Endothelial cell of umbilical vein (primary cell): ENCODE measurements at regions not wholly inside any gene's neighbourhood (a gene's known extent, or its start where the extent isn't known, plus 50 kb on each side); places are given as distances from the start of the nearest gene placed in this dataset.

Experiments used
- BruUV-seq: library from RNA; stranded (reverse); fragments of 400-500 nt; replicated peaks from 2 replicates; lab custom pipeline; 2021; lab: Mats Ljungman, UMichigan
- CTCF ChIA-PET: fragments of 300-600, 350-600 bp; sonication (Branson Sonifier 250); formaldehyde crosslinking; loops from one replicate; lab custom pipeline; 2021; ENCODE audit warnings: antibody characterized with exemption, inconsistent platforms; lab: Charles Lee
- POLR2A ChIA-PET: fragments of 300-600, 350-600 bp; sonication (Branson Sonifier 250); formaldehyde crosslinking; loops from one replicate; lab custom pipeline; 2021; ENCODE audit warnings: antibody characterized with exemption, inconsistent platforms; lab: Charles Lee
- DNase-seq: peaks from one replicate; pipeline ENCODE4 v3.0.0-alpha.2; 2011; ENCODE audit warnings: low read depth, low spot score
- FAIRE-seq: peaks from 2 replicates; lab custom pipeline; 2011; peaks lifted over from hg19 to GRCh38; lab: Jason Lieb, UNC
- H2AFZ ChIP-seq: 2 replicates; pipeline ENCODE4 v1.6.0; 2012; ENCODE audit warnings: low read depth, low read length, control low read depth, inconsistent platforms
- H3K27ac ChIP-seq: 2 replicates; pipeline ENCODE4 v1.5.1; 2011; ENCODE audit warnings: low read depth, mild to moderate bottlenecking, control low read depth, low read length, moderate library complexity; ENCODE audit not compliant: insufficient read depth
- H3K27me3 ChIP-seq, 2 experiments: 2 replicates each; pipeline versions ENCODE4 v1.6.0 to v1.6.1; 2011; ENCODE audit warnings: low read length in 2 of 2, mixed read lengths in 1 of 2; ENCODE audit not compliant: control insufficient read depth in 2 of 2, insufficient read depth in 2 of 2
- H3K36me3 ChIP-seq, 2 experiments: 2 replicates in 1 of 2; 3 replicates in 1 of 2; pipeline ENCODE4 v1.5.1; 2011; ENCODE audit warnings: low read length in 2 of 2, mild to moderate bottlenecking in 1 of 2, moderate library complexity in 1 of 2; ENCODE audit not compliant: control insufficient read depth in 2 of 2, insufficient read depth in 2 of 2; ENCODE audit errors: extremely low read depth in 1 of 2
- H3K4me1 ChIP-seq: 3 replicates; pipeline ENCODE4 v1.5.1; 2011; ENCODE audit warnings: mild to moderate bottlenecking, low read length; ENCODE audit not compliant: control insufficient read depth, insufficient read depth; ENCODE audit errors: extremely low read depth
- H3K4me2 ChIP-seq: 2 replicates; pipeline ENCODE4 v1.6.1; 2011; ENCODE audit warnings: low read length, control low read depth, mixed read lengths; ENCODE audit not compliant: insufficient read depth
- H3K4me3 ChIP-seq, 3 experiments: fragments of 200-600 bp in 1 of 3; sonication (generic), shearing (Covaris generic) in 1 of 3; replicated peaks in 1 of 3; 2 replicates each; pipeline ENCODE4 v1.5.1; 2011 to 2016; ENCODE audit warnings: control low read depth in 3 of 3, low read length in 3 of 3, mild to moderate bottlenecking in 2 of 3, inconsistent platforms in 1 of 3, low read depth in 1 of 3, moderate library complexity in 1 of 3; ENCODE audit not compliant: insufficient read depth in 1 of 3
- H3K79me2 ChIP-seq: 2 replicates; pipeline ENCODE4 v1.6.0; 2012; ENCODE audit warnings: low read length, inconsistent platforms; ENCODE audit not compliant: control insufficient read depth, insufficient read depth
- H3K9ac ChIP-seq: replicated peaks from 2 replicates; pipeline ENCODE3; 2011; ENCODE audit warnings: low read length, control low read depth; ENCODE audit not compliant: insufficient read depth; ENCODE audit errors: extremely low read depth
- H3K9me1 ChIP-seq: replicated peaks from 3 replicates; pipeline ENCODE4 v1.6.0; 2011; ENCODE audit warnings: mild to moderate bottlenecking, low read length; ENCODE audit not compliant: control insufficient read depth, insufficient read depth; ENCODE audit errors: extremely low read depth
- H3K9me3 ChIP-seq: replicated peaks from 2 replicates; pipeline ENCODE4 v1.5.1; 2012; ENCODE audit warnings: low read length, inconsistent platforms; ENCODE audit not compliant: control insufficient read depth, insufficient read depth
- H4K20me1 ChIP-seq: replicated peaks from 2 replicates; pipeline ENCODE3; 2011; ENCODE audit warnings: mild to moderate bottlenecking, low read length; ENCODE audit not compliant: control insufficient read depth, insufficient read depth; ENCODE audit errors: extremely low read depth
- EZH2 ChIP-seq: IDR thresholded peaks from 2 replicates; pipeline ENCODE4 v1.6.1; 2012; ENCODE audit warnings: borderline replicate concordance, low read depth, mild to moderate bottlenecking, moderate library complexity, low read length, inconsistent platforms; ENCODE audit not compliant: severe bottlenecking
- FOS ChIP-seq: IDR thresholded peaks from 2 replicates; pipeline ENCODE4 v1.6.1; 2011; ENCODE audit warnings: mild to moderate bottlenecking, low read length, moderate library complexity, borderline replicate concordance; ENCODE audit not compliant: insufficient read depth
- GATA2 ChIP-seq: IDR thresholded peaks from 2 replicates; pipeline ENCODE4 v1.7.0; 2011; ENCODE audit warnings: low read depth, mild to moderate bottlenecking, moderate library complexity, mixed read lengths, low read length; ENCODE audit not compliant: insufficient read length, insufficient read depth
- JUN ChIP-seq: IDR thresholded peaks from 2 replicates; pipeline ENCODE4 v1.6.1; 2011; ENCODE audit warnings: borderline replicate concordance, low read depth; ENCODE audit not compliant: insufficient read length, insufficient read depth
- MYC ChIP-seq: IDR thresholded peaks from one replicate; pipeline ENCODE4 v1.6.1; 2011; ENCODE audit warnings: mild to moderate bottlenecking, low read depth, low read length
- POLR2AphosphoS5 ChIP-seq: IDR thresholded peaks from 2 replicates; pipeline ENCODE4 v1.6.1; 2012; ENCODE audit warnings: low read depth, mild to moderate bottlenecking, control low read depth, low read length, moderate library complexity; ENCODE audit not compliant: insufficient read depth
- dilution Hi-C: fragments of 300-500 bp; cut with MboI; formaldehyde crosslinking; loops from one replicate; pipeline ENCODE4 v1.15.0; 2019; ENCODE audit warnings: low sequenced_read_pairs; ENCODE audit not compliant: extremely low pct_ligation_motif_present
- intact Hi-C: fragments of 100-400 bp; cut with micrococcal nuclease; formaldehyde crosslinking; loops from one replicate; pipeline ENCODE4 v1.10.0; 2022
- TF ChIP-seq, protein P1 (sequence below): IDR thresholded peaks from 2 replicates; pipeline ENCODE4 v1.6.1; 2011; ENCODE audit not compliant: insufficient read depth, insufficient read length
- TF ChIP-seq, protein P2 (sequence below), 2 donors: IDR thresholded peaks; 1 replicate in 1 of 2; 2 replicates in 1 of 2; pipeline ENCODE4 v1.5.1; 2011; ENCODE audit warnings: low read length in 2 of 2, mild to moderate bottlenecking in 2 of 2, moderate library complexity in 2 of 2, control low read depth in 1 of 2, inconsistent platforms in 1 of 2, low read depth in 1 of 2; ENCODE audit not compliant: insufficient read depth in 1 of 2; ENCODE audit errors: extremely low read depth in 1 of 2

DNA sequence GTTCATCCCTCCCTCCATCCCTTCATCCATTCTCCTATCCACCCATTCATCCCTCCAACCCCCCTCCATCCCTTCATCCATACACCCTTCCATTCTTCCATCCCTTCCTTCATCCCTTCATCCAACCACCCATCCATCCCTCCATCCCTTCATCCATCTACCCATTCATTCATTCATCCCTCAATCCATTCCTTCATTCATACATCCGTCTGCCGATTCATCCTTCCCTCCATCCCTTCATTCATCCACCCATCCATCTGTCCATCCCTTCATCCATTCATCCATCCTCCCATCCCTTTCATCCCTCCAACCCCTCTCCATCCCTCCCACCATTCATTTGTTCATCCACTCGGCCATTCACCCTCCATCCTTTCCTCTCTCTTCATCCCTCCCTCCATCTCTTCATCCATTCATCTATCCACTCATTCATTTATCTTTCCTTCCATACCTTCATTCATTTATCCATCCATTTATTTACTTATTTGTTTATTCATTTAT lies 95.7 kb downstream of the FOXL1 start:
- H3K27me3 ChIP-seq: no peaks in the 10 kb centered on the region
- H3K79me2 ChIP-seq: no peaks in the 10 kb centered on the region
- ChIA-PET POLR2A (no interaction called here), CTCF (no interaction called here)
- dilution Hi-C loops: no loop called here
- H3K4me3 ChIP-seq: no peak overlapping the region
- H3K4me2 ChIP-seq: no peak overlapping the region
- H3K9ac ChIP-seq: no peak overlapping the region
- no peak for FAIRE-seq
- H3K4me1 ChIP-seq: peaks cover 33% of the 10 kb centered on the region
- no peaks in the 10 kb centered on the region for H3K9me3 ChIP-seq
- H3K36me3 ChIP-seq: no peaks in the 10 kb centered on the region
- H4K20me1 ChIP-seq: no peaks in the 10 kb centered on the region
- no TSS peak for BruUV-seq
- no peaks in the 10 kb centered on the region for H3K9me1 ChIP-seq
- no peak overlapping the region for H2AFZ ChIP-seq
- intact Hi-C loops: no loop called here
- H3K27ac ChIP-seq: no peak overlapping the region
- DNase-seq: no peak
- TF ChIP-seq, protein P1, sequence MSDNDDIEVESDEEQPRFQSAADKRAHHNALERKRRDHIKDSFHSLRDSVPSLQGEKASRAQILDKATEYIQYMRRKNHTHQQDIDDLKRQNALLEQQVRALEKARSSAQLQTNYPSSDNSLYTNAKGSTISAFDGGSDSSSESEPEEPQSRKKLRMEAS: no peak
- TF ChIP-seq GATA2: no peak

DNA sequence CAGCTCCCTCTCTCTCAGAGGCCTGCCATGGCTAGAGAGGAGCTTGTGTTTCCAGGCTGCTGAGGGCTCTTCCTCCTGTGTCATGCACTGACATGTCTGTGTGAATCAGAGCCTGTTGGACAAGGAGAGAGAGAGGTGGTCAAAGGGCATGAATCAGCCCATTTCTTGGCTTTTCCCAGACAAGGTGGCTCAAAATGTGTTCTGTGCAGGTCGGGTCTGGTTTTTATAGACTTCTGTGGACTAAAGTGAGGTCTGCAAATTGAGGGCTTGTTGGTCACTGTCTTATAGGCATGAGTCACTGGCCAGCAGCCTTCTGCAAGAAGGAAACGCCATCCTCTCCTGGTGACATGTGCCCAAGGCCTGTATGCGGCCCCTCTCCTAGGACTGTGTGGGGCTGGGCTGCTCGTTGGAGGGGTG lies 97.9 kb downstream of the FOXL1 start:
- no peaks in the 10 kb centered on the region for H3K79me2 ChIP-seq
- intact Hi-C loops (no loop called here), dilution Hi-C loops (no loop called here)
- H3K9me1 ChIP-seq: no peaks in the 10 kb centered on the region
- no peak overlapping the region for H3K9ac ChIP-seq
- DNase-seq (peak; percentile 65), FAIRE-seq (peak; percentile 80)
- ChIA-PET CTCF (interaction anchor here (0.8 to 1.1 kb wide), 3 partner anchors 12 to 100 kb away, joined by 3 to 6 read pairs (median 3); no protein-coding TSS in a partner anchor), POLR2A (no interaction called here)
- peaks cover 50% of the 10 kb centered on the region for H3K4me1 ChIP-seq
- no peak overlapping the region for H2AFZ ChIP-seq
- peak overlapping the region; percentile 57 for H3K27ac ChIP-seq
- TF ChIP-seq EZH2 (no peak), JUN (peak; percentile 18), POLR2AphosphoS5 (no peak), FOS (peak; percentile 69), MYC (no peak)
- TF ChIP-seq, protein P1: no peak
- TF ChIP-seq, protein P2, sequence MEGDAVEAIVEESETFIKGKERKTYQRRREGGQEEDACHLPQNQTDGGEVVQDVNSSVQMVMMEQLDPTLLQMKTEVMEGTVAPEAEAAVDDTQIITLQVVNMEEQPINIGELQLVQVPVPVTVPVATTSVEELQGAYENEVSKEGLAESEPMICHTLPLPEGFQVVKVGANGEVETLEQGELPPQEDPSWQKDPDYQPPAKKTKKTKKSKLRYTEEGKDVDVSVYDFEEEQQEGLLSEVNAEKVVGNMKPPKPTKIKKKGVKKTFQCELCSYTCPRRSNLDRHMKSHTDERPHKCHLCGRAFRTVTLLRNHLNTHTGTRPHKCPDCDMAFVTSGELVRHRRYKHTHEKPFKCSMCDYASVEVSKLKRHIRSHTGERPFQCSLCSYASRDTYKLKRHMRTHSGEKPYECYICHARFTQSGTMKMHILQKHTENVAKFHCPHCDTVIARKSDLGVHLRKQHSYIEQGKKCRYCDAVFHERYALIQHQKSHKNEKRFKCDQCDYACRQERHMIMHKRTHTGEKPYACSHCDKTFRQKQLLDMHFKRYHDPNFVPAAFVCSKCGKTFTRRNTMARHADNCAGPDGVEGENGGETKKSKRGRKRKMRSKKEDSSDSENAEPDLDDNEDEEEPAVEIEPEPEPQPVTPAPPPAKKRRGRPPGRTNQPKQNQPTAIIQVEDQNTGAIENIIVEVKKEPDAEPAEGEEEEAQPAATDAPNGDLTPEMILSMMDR (IDR thresholded peaks at IDR 0.05; ENCODE audit: extremely low read depth in 1 of 2, insufficient read depth in 1 of 2, low read depth in 1 of 2, low read length in 2 of 2): no peak
- H3K4me3 ChIP-seq: no peak overlapping the region
- no TSS peak for BruUV-seq
- H3K27me3 ChIP-seq: no peaks in the 10 kb centered on the region
- H3K4me2 ChIP-seq: no peak overlapping the region
- no peaks in the 10 kb centered on the region for H3K36me3 ChIP-seq
- H4K20me1 ChIP-seq: no peaks in the 10 kb centered on the region
- H3K9me3 ChIP-seq: no peaks in the 10 kb centered on the region
